ENCODE measurements at regions not wholly inside any gene's neighbourhood (a gene's known extent, or its start where the extent isn't known, plus 50 kb on each side); places are given as distances from the start of the nearest gene placed in this dataset.
"Not testable (repeated sequence)": the region's sequence is repeated elsewhere in the genome, so short reads cannot be mapped to it uniquely, and the experiment has no call there.

- no peak for DNase-seq (ENCODE audit: low spot score)
Observed at GRCh38 chr6:121639021-121639420, 203.6 kb downstream of the GJA1 start.

GRCh38 chr6:121641158-121641557, 205.7 kb downstream of the GJA1 start:
- no peak for DNase-seq (ENCODE audit: low spot score)

GRCh38 chr6:121645100-121645745, 209.8 kb downstream of the GJA1 start:
- no peak for DNase-seq (ENCODE audit: low spot score)

GRCh38 chr6:121647905-121648304, 212.5 kb downstream of the GJA1 start:
- DNase-seq (ENCODE audit: low spot score): no peak

- no peak for DNase-seq (ENCODE audit: low spot score)
Observed at GRCh38 chr6:121649951-121650350, 214.5 kb downstream of the GJA1 start.

DNA sequence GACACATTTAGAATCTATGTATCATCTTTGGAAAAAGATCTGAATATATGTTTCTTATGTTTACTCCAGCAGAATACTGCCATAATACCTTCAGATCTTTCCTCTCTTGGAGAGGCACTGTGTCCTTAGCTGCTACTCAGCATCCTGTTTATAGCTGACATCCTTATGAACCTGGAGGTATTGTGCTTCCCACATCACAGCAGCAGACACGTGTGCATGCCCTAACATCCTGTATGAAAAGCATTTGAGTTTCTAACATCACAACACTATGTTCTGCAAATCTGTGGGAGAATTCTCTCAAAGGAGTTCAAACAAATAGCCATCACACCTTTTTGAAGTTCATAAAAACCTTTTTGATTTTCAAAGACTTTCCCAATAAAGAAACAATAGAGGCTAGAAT, 216.0 kb downstream of the GJA1 start:
- DNase-seq (ENCODE audit: low spot score): no peak

GRCh38 chr6:121652223-121652622, 216.8 kb downstream of the GJA1 start:
- no peak for DNase-seq (ENCODE audit: low spot score)

- DNase-seq (ENCODE audit: low spot score): no peak
Observed at GRCh38 chr6:121652726-121653623, 217.5 kb downstream of the GJA1 start.

DNA sequence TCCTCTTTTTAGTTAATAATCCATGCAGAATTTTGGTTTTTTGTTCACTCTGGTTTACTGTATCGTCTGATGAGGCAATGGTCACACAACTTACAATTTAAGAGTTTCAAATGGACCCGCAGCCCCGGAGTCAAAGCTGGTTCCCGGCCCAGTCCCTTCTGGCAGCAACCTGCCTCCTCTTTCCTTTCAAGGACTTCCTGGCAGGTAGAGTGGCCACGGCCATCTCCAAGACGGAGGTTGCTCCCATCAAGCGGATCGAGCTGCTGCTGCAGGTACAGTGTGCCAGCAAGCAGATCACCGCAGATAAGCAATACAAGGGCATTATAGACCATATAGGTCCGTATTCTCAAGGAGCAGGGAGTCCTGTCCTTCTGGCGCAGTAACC, 218.2 kb downstream of the GJA1 start:
- DNase-seq (ENCODE audit: low spot score): no peak

DNA sequence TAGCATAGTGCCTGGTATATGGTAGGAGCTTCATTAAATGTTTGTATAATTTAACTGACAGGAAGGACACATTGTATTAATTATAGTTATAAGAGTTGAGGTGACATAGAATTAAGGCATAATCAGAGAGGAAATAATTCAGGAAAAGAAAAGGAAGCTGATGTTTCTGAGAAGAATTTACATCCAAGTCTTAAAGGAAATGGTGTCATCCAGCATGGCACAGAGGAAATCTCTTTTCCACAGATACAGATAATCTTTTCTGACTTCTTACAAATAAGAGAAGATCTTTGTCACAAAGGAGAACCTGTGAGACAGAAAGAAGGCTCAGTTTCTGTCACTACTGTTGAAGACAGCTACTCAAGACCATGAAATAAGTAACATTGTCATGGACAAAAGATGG, 222.5 kb downstream of the GJA1 start:
- DNase-seq (ENCODE audit: low spot score): no peak

- no peak for DNase-seq (ENCODE audit: low spot score)
Observed at GRCh38 chr6:121660277-121660676, 224.8 kb downstream of the GJA1 start.

DNA sequence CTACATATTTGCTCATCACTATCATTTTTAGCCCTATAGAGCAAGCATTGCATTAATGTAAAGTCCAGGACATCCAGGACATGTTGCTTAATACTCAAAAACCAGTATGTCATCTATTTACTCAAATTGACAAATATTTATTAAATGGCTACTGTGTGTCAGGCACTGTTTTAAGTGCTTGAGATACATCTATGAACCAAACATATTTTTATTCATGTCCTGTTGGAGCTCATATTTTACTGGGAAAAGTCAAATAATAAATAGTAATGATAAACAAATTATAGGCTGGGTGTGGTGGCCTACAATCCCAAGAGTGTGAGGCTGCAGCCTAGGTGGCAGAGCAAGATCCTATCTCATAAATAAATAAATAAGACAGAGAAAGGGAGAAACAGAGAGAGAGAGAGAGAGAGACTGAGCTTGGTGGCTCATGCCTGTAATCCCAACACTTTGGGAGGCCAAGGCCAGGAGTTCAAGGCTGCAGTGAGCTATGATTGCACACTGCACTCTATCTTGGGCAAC, 227.9 kb downstream of the GJA1 start:
- DNase-seq (ENCODE audit: low spot score): no peak

DNA sequence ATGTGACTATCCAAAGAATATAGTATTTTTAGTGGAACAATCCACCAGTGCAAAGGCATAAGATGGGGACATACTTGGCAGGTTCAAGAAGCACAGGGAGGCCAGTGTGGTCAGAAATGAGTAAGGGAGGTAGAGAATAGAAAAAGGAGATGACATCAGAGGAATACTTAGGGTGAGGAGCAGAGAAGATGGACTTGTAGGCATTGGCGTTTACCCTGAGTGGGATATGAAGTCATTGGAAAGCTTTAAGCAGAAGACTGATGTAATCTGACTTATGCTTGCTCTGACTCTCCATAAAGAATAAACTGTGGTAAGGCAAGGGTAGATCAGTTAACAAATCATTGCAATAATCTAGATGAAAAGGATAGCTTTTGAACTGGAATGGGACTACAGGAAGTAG, 228.7 kb downstream of the GJA1 start:
- no peak for DNase-seq (ENCODE audit: low spot score)

GRCh38 chr6:121666814-121667213, 231.4 kb downstream of the GJA1 start:
- no peak for DNase-seq (ENCODE audit: low spot score)

DNA sequence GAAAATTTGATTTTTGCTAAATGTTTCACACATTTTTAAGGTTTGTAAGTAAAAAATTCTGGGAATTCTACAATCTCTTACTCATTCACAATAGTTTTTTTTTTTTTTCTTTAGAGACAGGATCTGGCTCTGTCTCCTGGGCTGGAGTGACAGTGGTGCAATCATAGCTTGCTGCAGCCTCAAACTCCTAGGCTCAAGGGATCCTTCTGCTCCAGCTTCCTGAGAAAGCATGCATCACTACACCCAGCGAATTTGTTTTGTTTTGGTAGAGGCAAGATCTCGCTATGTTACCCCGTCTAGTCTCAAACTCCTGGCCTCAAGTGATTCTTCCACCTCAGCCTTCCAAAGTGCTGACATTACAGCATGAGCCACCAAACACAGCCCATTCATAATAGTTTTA, 232.8 kb downstream of the GJA1 start:
- no peak for DNase-seq (ENCODE audit: low spot score)

DNA sequence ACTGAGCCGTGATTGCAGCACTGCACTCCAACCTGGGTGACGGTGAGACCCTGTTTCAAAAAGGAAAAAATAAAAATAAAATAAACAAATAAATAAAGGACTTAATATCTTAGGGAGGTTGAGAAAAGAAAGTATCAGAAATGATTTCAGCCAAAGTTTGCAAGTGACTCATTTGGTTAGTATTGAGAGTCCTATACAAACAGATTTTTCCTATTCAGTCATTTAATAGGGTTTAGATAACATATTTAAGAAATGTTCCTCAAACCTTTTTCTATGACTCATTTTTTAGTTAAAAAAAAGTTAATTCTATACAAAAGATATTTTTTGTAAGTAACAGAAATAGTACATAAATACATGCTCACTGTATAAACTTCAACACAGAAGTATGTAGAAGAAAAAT, 235.1 kb downstream of the GJA1 start:
- DNase-seq (ENCODE audit: low spot score): no peak

DNA sequence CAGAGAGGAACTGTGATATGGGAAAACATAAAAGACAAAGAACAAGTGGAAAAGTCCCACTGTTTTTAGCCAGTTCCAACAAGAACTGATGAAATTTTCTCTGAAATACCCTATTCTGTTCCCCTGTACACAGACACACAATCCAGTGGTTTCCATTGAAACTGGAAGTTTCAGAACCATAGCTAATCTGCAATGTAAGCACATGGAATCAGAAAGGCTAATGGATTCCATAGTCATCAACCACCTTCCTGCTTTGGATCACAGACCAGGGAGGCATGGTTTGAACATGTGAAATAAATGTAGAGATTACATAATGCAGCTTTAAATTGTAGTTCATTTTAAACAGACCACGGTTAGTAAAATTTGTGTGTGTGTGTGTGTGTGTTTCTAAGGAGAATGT, 242.1 kb downstream of the GJA1 start:
- DNase-seq (ENCODE audit: low spot score): no peak

- no peak for DNase-seq (ENCODE audit: low spot score)
Observed at GRCh38 chr6:121678245-121678644, 242.8 kb downstream of the GJA1 start.

DNA sequence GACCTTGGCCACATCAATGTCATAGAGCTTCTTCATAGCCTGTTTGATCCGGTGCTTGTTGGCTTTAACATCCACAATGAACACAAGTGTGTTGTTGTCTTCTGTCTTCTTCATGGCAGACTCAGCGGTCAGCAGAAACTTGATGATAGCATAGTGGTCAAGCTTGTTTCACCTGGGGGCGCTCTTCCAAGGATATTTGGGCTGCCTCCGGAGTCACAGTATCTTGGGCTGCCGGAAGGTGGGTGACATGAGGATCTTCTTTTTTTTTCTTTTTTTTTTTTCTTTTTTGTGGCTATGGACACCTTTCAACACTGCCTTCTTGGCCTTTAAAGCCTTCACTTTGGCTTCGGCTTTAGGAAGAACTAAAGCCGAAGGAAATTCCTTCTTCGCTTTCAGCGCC, 244.6 kb downstream of the GJA1 start:
- DNase-seq (ENCODE audit: low spot score): no peak

GRCh38 chr6:121682666-121683065, 247.2 kb downstream of the GJA1 start:
- no peak for DNase-seq (ENCODE audit: low spot score)

- not testable (repeated sequence) for DNase-seq (ENCODE audit: low spot score)
Observed at GRCh38 chr6:121685806-121686205, 250.4 kb downstream of the GJA1 start.

DNA sequence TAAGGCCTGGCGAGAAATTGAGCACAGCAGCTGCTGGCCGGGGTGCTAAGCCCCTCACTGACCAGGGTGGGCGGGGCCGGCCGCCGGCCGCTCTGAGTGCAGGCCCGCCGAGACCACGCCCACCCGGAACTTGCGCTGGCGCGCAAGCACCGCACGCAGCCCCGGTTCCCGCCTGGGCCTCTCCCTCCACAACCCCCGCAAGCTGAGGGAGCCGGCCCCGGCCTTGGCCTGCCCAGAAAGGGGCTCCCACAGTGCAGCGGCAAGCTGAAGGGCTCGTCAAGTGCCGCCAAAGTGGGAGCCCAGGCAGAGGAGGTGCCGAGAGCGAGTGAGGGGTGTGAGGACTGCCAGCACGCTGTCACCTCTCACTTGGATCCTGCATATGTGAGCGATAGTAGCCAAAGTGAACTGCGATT, 251.2 kb downstream of the GJA1 start:
- no peak for DNase-seq (ENCODE audit: low spot score)

DNA sequence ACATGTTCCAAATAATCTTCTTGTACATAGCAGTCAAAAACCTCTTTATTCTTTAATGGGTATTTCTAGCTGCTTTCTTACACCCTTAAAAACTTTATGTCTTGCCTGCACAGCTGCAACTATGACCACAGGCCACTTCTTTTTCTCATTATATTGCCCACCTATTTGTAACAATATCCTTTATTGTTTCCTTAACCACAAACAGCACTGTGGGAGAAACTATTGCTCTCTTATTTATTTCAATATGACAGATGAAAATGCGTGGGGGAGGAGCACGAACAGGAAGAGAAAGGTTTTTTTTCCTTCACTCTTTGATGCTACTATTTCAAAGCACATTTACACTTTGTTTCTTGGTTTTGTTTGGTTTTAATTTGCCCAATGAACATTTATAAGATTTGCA, 253.5 kb downstream of the GJA1 start:
- DNase-seq (ENCODE audit: low spot score): no peak

All from germinal center (tissue), 1 donor.